Chondrocyte (in vitro differentiated cells): ENCODE measurements at regions not wholly inside any gene's neighbourhood (a gene's known extent, or its start where the extent isn't known, plus 50 kb on each side); places are given as distances from the start of the nearest gene placed in this dataset.

Source experiments
- DNase-seq: peaks from one replicate; pipeline ENCODE4 v3.0.0; 2021; ENCODE audit warnings: mixed read lengths, low spot score
- H3K27ac Mint-ChIP-seq: one replicate; pipeline ENCODE4 v1.8.0; 2021; ENCODE audit warnings: mild to moderate bottlenecking, moderate library complexity, mixed read lengths; ENCODE audit not compliant: unreplicated experiment
- H3K27me3 Mint-ChIP-seq: 2 replicates; pipeline ENCODE4 v1.8.0; 2021; ENCODE audit warnings: low read depth, mixed read lengths
- H3K36me3 Mint-ChIP-seq: 2 replicates; pipeline ENCODE4 v1.8.0; 2021; ENCODE audit warnings: low read depth, mixed read lengths
- H3K4me1 Mint-ChIP-seq: 2 replicates; pipeline ENCODE4 v1.8.0; 2021; ENCODE audit warnings: low read depth, mild to moderate bottlenecking, mixed read lengths
- H3K4me3 Mint-ChIP-seq: one replicate; pipeline ENCODE4 v1.8.0; 2021; ENCODE audit warnings: mild to moderate bottlenecking, moderate library complexity, mixed read lengths; ENCODE audit not compliant: unreplicated experiment
- H3K9me3 Mint-ChIP-seq: 2 replicates; pipeline ENCODE4 v1.8.0; 2021; ENCODE audit warnings: low read depth, mixed read lengths
- CTCF ChIP-seq: fragments of 200-600 bp; sonication (generic); IDR thresholded peaks from 2 replicates; pipeline ENCODE4 v1.5.0; 2021; ENCODE audit warnings: antibody characterized with exemption, mild to moderate bottlenecking, moderate library complexity

- Mint-ChIP-seq H3K27me3 (peaks cover 4% of the 10 kb centered on the region), H3K4me3 (no peak overlapping the region), H3K27ac (no peak overlapping the region), H3K36me3 (no peaks in the 10 kb centered on the region), H3K9me3 (peaks cover 11% of the 10 kb centered on the region), H3K4me1 (no peaks in the 10 kb centered on the region)
- no peak for DNase-seq
- no peak for TF ChIP-seq CTCF
Measured at GRCh38 chr2:104518256-104518655, 335.7 kb upstream of the POU3F3 start.

- TF ChIP-seq CTCF, result no peak
- peaks cover 11% of the 10 kb centered on the region for H3K9me3 Mint-ChIP-seq
- H3K27me3 Mint-ChIP-seq, result peaks cover 4% of the 10 kb centered on the region
- H3K36me3 Mint-ChIP-seq, result no peaks in the 10 kb centered on the region
- no peak for DNase-seq
- H3K27ac Mint-ChIP-seq, result no peak overlapping the region
- no peaks in the 10 kb centered on the region for H3K4me1 Mint-ChIP-seq
- no peak overlapping the region for H3K4me3 Mint-ChIP-seq
Measured at GRCh38 chr2:104521247-104521646, 332.7 kb upstream of the POU3F3 start.

GRCh38 chr2:104523921-104524320 is 330.0 kb upstream of the POU3F3 start:
- H3K9me3 Mint-ChIP-seq, result peaks cover 12% of the 10 kb centered on the region
- no peaks in the 10 kb centered on the region for H3K36me3 Mint-ChIP-seq
- no peak overlapping the region for H3K4me3 Mint-ChIP-seq
- DNase-seq, result no peak
- no peak overlapping the region for H3K27ac Mint-ChIP-seq
- no peak for TF ChIP-seq CTCF
- peaks cover 14% of the 10 kb centered on the region for H3K4me1 Mint-ChIP-seq
- peaks cover 2% of the 10 kb centered on the region for H3K27me3 Mint-ChIP-seq

- no peak for TF ChIP-seq CTCF
Measured at GRCh38 chr2:104528101-104528500, 325.8 kb upstream of the POU3F3 start.

GRCh38 chr2:104531122-104531521 is 322.8 kb upstream of the POU3F3 start:
- no peak for TF ChIP-seq CTCF
- Mint-ChIP-seq H3K36me3 (no peaks in the 10 kb centered on the region), H3K27me3 (peaks cover 4% of the 10 kb centered on the region), H3K4me3 (no peak overlapping the region), H3K9me3 (peaks cover 11% of the 10 kb centered on the region), H3K27ac (no peak overlapping the region), H3K4me1 (peaks cover 14% of the 10 kb centered on the region)
- DNase-seq, result no peak

More at GRCh38 chr2:104528101-104528500, 325.8 kb upstream of the POU3F3 start:
- DNase-seq, result no peak
- H3K9me3 Mint-ChIP-seq, result peaks cover 11% of the 10 kb centered on the region
- peaks cover 4% of the 10 kb centered on the region for H3K27me3 Mint-ChIP-seq
- H3K4me1 Mint-ChIP-seq, result peaks cover 14% of the 10 kb centered on the region
- no peak overlapping the region for H3K4me3 Mint-ChIP-seq
- peak overlapping the region; percentile 42 for H3K27ac Mint-ChIP-seq
- H3K36me3 Mint-ChIP-seq, result no peaks in the 10 kb centered on the region
